Breast epithelium (tissue), 4 donors: ENCODE measurements at regions not wholly inside any gene's neighbourhood (a gene's known extent, or its start where the extent isn't known, plus 50 kb on each side); places are given as distances from the start of the nearest gene placed in this dataset.

Experiments used
- DNase-seq, 2 donors: peaks; one replicate each; pipeline ENCODE4 v3.0.0-alpha.2; 2019; ENCODE audit warnings: low spot score in 2 of 2
- H3K27ac ChIP-seq, 2 donors: fragments of 200-600 bp; sonication (generic) in 1 of 2; one replicate each; pipeline ENCODE4 v1.5.1; 2016 to 2019; ENCODE audit warnings: mild to moderate bottlenecking in 1 of 2
- H3K27me3 ChIP-seq, 2 donors: fragments of 200-600 bp; sonication (generic) in 1 of 2; one replicate each; pipeline versions ENCODE4 v1.5.1 to v1.6.0; 2017 to 2019; ENCODE audit warnings: control low read depth in 1 of 2, mild to moderate bottlenecking in 1 of 2
- H3K36me3 ChIP-seq: fragments of 200-600 bp; one replicate; pipeline ENCODE4 v1.5.1; 2019
- H3K4me1 ChIP-seq, 2 donors: fragments of 200-600 bp; sonication (generic); one replicate each; pipeline ENCODE4 v1.5.1; 2016 to 2019; ENCODE audit warnings: control low read depth in 1 of 2
- H3K4me3 ChIP-seq, 3 donors: fragments of 200-600 bp; sonication (generic); 1 replicate in 2 of 3; 2 replicates in 1 of 3; pipeline ENCODE4 v1.5.1; 2016 to 2019; ENCODE audit warnings: mild to moderate bottlenecking in 3 of 3, moderate library complexity in 2 of 3
- H3K9me3 ChIP-seq, 2 donors: fragments of 200-600 bp; sonication (generic) in 1 of 2; one replicate each; pipeline ENCODE4 v1.5.1; 2016 to 2019; ENCODE audit warnings: control low read depth in 1 of 2
- POLR2A ChIP-seq: fragments of 450-650 bp; IDR thresholded peaks from one replicate; pipeline ENCODE4 v1.6.1; 2016; ENCODE audit warnings: antibody characterized with exemption, mild to moderate bottlenecking, moderate library complexity
- POLR2AphosphoS5 ChIP-seq, 3 donors: sonication (generic); formaldehyde crosslinking; IDR thresholded peaks; one replicate each; pipeline ENCODE4 v1.6.1; 2017; ENCODE audit warnings: antibody characterized with exemption in 3 of 3
- intact Hi-C: fragments of 100-400 bp; cut with DNase I; formaldehyde crosslinking; loops from one replicate; pipeline ENCODE4 v1.15.1; 2023; ENCODE audit warnings: low total_unique reads
- TF ChIP-seq, protein P1 (sequence below), 3 donors: fragments of 450-650 bp; IDR thresholded peaks; one replicate each; pipeline ENCODE4 v1.5.1; 2016 to 2017; ENCODE audit warnings: antibody characterized with exemption in 3 of 3, mild to moderate bottlenecking in 3 of 3, moderate library complexity in 3 of 3

DNA sequence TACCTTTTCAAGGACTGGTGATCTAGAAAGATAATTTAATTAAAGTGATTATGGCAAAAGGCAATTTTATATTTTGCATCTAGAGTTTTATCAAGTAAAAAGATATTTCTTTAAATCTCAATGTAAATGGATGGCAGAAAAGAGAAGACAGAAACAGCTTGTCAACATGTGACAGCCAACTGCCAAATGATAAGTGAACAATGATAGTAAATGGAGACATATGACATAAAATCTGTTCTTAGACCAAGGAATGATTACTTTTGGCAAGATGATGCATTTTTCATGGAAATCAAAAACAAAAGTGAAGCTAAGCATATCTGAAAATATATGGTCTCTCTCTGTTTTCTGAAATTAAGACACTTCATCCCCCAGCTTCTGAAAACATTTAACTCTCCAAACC lies 1730.7 kb upstream of the FLRT2 start:
- no peak for TF ChIP-seq POLR2A
- TF ChIP-seq, protein P1, sequence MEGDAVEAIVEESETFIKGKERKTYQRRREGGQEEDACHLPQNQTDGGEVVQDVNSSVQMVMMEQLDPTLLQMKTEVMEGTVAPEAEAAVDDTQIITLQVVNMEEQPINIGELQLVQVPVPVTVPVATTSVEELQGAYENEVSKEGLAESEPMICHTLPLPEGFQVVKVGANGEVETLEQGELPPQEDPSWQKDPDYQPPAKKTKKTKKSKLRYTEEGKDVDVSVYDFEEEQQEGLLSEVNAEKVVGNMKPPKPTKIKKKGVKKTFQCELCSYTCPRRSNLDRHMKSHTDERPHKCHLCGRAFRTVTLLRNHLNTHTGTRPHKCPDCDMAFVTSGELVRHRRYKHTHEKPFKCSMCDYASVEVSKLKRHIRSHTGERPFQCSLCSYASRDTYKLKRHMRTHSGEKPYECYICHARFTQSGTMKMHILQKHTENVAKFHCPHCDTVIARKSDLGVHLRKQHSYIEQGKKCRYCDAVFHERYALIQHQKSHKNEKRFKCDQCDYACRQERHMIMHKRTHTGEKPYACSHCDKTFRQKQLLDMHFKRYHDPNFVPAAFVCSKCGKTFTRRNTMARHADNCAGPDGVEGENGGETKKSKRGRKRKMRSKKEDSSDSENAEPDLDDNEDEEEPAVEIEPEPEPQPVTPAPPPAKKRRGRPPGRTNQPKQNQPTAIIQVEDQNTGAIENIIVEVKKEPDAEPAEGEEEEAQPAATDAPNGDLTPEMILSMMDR (IDR thresholded peaks at IDR 0.05): no peak
- TF ChIP-seq POLR2AphosphoS5 (IDR thresholded peaks at IDR 0.05): no peak
- H3K9me3 ChIP-seq: no peaks in the 10 kb centered on the region
- no peaks in the 10 kb centered on the region for H3K36me3 ChIP-seq
- intact Hi-C loops: no loop called here
- DNase-seq: no peak
- H3K4me3 ChIP-seq: no peak overlapping the region
- H3K27ac ChIP-seq: no peak overlapping the region
- H3K4me1 ChIP-seq: no peaks in the 10 kb centered on the region
- H3K27me3 ChIP-seq: no peaks in the 10 kb centered on the region

DNA sequence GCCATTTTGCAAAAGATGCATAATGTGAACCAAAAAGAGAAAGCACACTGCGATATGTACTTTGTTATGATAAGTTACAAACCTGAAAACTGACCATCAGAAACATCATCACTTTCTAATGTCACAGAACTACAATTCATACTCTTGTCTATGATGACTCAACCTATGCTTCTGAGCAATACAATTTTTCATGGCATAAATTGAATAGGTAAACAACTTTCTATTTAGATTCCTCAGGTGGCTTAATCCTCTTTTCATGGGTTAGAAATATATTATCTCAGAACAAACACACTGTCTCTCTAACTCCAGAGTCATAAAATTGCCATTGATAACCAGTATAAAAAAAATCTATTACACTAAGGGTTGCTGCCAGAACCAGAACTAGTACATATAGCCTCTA lies 1715.0 kb upstream of the FLRT2 start:
- Histone ChIP-seq H3K4me1 (no peaks in the 10 kb centered on the region), H3K4me3 (no peak overlapping the region), H3K36me3 (no peaks in the 10 kb centered on the region), H3K27me3 (no peaks in the 10 kb centered on the region), H3K27ac (no peak overlapping the region), H3K9me3 (no peaks in the 10 kb centered on the region)
- no peak for DNase-seq
- TF ChIP-seq POLR2AphosphoS5 (IDR thresholded peaks at IDR 0.05): no peak
- TF ChIP-seq, protein P1 (IDR thresholded peaks at IDR 0.05): no peak
- intact Hi-C loops: loop anchor here (10.0 kb wide), 1 partner anchor 1840 kb away; no protein-coding TSS in a partner anchor

DNA sequence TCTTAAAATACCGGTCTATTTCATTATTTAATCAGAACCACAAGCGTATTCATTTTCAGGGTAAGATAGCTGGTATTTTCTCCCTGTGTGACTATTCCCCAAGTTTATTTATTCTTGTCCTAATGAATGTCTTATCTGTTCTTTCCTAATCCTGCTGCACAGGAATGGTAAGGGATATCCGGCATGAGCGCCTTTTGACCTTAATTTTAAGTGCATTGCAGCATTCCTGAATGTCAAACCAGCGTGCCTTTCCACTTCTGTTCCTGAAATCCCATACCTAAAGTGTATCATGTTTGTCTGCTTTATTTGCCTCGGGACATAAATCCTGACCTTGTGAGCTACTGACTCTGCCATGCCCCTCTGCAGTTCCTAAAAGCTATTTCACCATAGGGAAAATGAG lies 1713.2 kb upstream of the FLRT2 start:
- Histone ChIP-seq H3K36me3 (no peaks in the 10 kb centered on the region), H3K27me3 (no peaks in the 10 kb centered on the region), H3K9me3 (no peaks in the 10 kb centered on the region), H3K4me1 (no peaks in the 10 kb centered on the region), H3K27ac (no peak overlapping the region), H3K4me3 (no peak overlapping the region)
- intact Hi-C loops: loop anchor here (10.0 kb wide), 1 partner anchor 1842 kb away; no protein-coding TSS in a partner anchor
- TF ChIP-seq POLR2A (no peak), POLR2AphosphoS5 (IDR thresholded peaks at IDR 0.05) (no peak)
- TF ChIP-seq, protein P1 (IDR thresholded peaks at IDR 0.05): no peak
- no peak for DNase-seq

DNA sequence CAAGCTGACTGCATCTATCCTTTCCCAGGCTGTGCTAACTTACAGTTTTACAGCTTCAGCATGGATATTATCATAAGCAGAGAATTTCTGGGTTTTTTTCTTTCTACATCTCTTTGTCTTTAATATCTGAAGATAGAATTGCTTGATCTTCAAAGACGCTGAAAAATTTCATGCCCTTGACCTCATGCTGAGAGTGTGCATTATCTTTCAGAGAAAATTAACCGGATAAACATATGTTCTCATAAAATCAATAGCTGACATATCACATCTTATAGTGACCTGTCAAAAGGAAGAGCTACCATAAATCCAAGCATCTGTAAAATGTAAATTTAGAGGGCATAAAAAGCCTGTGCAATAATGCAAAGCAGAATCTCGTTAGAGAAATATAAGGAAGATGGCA lies 1704.1 kb upstream of the FLRT2 start:
- H3K27ac ChIP-seq: no peak overlapping the region
- H3K4me1 ChIP-seq: no peaks in the 10 kb centered on the region
- no peaks in the 10 kb centered on the region for H3K9me3 ChIP-seq
- DNase-seq: no peak
- H3K27me3 ChIP-seq: no peaks in the 10 kb centered on the region
- TF ChIP-seq POLR2AphosphoS5 (IDR thresholded peaks at IDR 0.05): no peak
- no peak for TF ChIP-seq POLR2A
- TF ChIP-seq, protein P1 (IDR thresholded peaks at IDR 0.05): no peak
- no peak overlapping the region for H3K4me3 ChIP-seq
- intact Hi-C loops: loop anchor here (5.0 kb wide), 1 partner anchor 1594 kb away; no protein-coding TSS in a partner anchor
- H3K36me3 ChIP-seq: no peaks in the 10 kb centered on the region

DNA sequence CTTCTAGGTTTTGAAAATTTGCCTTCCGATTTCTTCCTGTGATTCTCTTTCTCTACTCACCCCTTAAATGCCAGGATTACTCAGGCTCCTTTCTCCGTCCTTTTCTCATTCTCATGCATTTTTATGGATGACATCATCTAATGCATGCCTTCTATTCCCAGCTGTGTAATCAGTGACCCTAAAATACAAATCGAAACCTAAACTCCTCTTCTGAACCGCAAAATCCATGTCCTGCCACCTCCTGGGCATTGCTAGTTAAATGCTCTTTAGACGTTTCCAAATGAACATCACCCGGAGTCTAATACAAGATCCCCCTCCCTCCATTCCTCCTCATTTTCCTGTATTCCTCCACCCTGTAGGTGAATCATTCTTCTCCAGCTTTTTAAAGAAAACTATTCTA lies 1703.1 kb upstream of the FLRT2 start:
- H3K4me1 ChIP-seq: no peaks in the 10 kb centered on the region
- H3K9me3 ChIP-seq: no peaks in the 10 kb centered on the region
- no peaks in the 10 kb centered on the region for H3K36me3 ChIP-seq
- no peaks in the 10 kb centered on the region for H3K27me3 ChIP-seq
- H3K4me3 ChIP-seq: peak overlapping the region in 1 of 3 donors; percentile 16
- DNase-seq: no peak
- TF ChIP-seq, protein P1 (IDR thresholded peaks at IDR 0.05): no peak
- TF ChIP-seq POLR2AphosphoS5 (IDR thresholded peaks at IDR 0.05) (no peak), POLR2A (no peak)
- intact Hi-C loops: loop anchor here (5.0 kb wide), 1 partner anchor 1595 kb away; no protein-coding TSS in a partner anchor
- H3K27ac ChIP-seq: no peak overlapping the region
